ENCODE measurements at regions not wholly inside any gene's neighbourhood (a gene's known extent, or its start where the extent isn't known, plus 50 kb on each side); places are given as distances from the start of the nearest gene placed in this dataset.

GRCh38 chr9:75699625-75700251, 190.7 kb upstream of the PCSK5 start:
- Histone ChIP-seq H3K27me3 (ENCODE audit: insufficient read depth, low read depth) (no peaks in the 10 kb centered on the region), H3K9me3 (ENCODE audit: insufficient read depth, low read depth) (no peaks in the 10 kb centered on the region), H4K20me1 (ENCODE audit: insufficient read depth) (no peaks in the 10 kb centered on the region), H3K27ac (no peak overlapping the region), H3K9me2 (ENCODE audit: insufficient read depth) (no peaks in the 10 kb centered on the region), H3K4me1 (replicated peaks; ENCODE audit: insufficient read depth) (no peaks in the 10 kb centered on the region), H3K4me2 (no peak overlapping the region), H2AFZ (no peak overlapping the region), H3K4me3 (no peak overlapping the region), H3K36me3 (ENCODE audit: low read depth) (no peaks in the 10 kb centered on the region), H3K79me2 (ENCODE audit: low read depth) (no peaks in the 10 kb centered on the region), H3F3A (ENCODE audit: insufficient read depth, low read depth) (no peaks in the 10 kb centered on the region)
- no peak for DNase-seq
- intact Hi-C loops (cut with micrococcal nuclease; ENCODE audit: unreplicated experiment), result no loop called here
- BruUV-seq (replicated peaks), result no TSS peak
- ChIA-PET CTCF (no interaction called here), POLR2A (ENCODE audit: unreplicated experiment) (no interaction called here)
- TF ChIP-seq CTCF (conservative IDR thresholded peaks at IDR 0.05), result no peak

- H2AFZ ChIP-seq, result no peak overlapping the region
- no peaks in the 10 kb centered on the region for H3K4me1 ChIP-seq (replicated peaks; ENCODE audit: insufficient read depth)
- no peaks in the 10 kb centered on the region for H3K27me3 ChIP-seq (ENCODE audit: insufficient read depth, low read depth)
- no peaks in the 10 kb centered on the region for H3K9me3 ChIP-seq (ENCODE audit: insufficient read depth, low read depth)
- TF ChIP-seq EZH2 (IDR thresholded peaks at IDR 0.05; ENCODE audit: low read depth) (no peak), CTCF (conservative IDR thresholded peaks at IDR 0.05) (no peak)
- H3K4me2 ChIP-seq, result no peak overlapping the region
- H3K4me3 ChIP-seq, result no peak overlapping the region
- H3K9me2 ChIP-seq (ENCODE audit: insufficient read depth), result no peaks in the 10 kb centered on the region
- no peaks in the 10 kb centered on the region for H3K79me2 ChIP-seq (ENCODE audit: low read depth)
- no peaks in the 10 kb centered on the region for H3F3A ChIP-seq (ENCODE audit: insufficient read depth, low read depth)
- no TSS peak for BruUV-seq (replicated peaks)
- no peak for DNase-seq
- no peaks in the 10 kb centered on the region for H4K20me1 ChIP-seq (ENCODE audit: insufficient read depth)
- H3K27ac ChIP-seq, result no peak overlapping the region
- no peaks in the 10 kb centered on the region for H3K36me3 ChIP-seq (ENCODE audit: low read depth)
- POLR2A ChIA-PET (ENCODE audit: unreplicated experiment), result no interaction called here
- intact Hi-C loops (cut with micrococcal nuclease; ENCODE audit: unreplicated experiment), result no loop called here
- CTCF ChIA-PET, result no interaction called here
Measured at GRCh38 chr9:75700252-75700640, 190.2 kb upstream of the PCSK5 start.

- no TSS peak for BruUV-seq (replicated peaks)
- Histone ChIP-seq H3K9me2 (ENCODE audit: insufficient read depth) (no peaks in the 10 kb centered on the region), H3K4me3 (no peak overlapping the region), H4K20me1 (ENCODE audit: insufficient read depth) (no peaks in the 10 kb centered on the region), H3K27me3 (ENCODE audit: insufficient read depth, low read depth) (no peaks in the 10 kb centered on the region), H3F3A (ENCODE audit: insufficient read depth, low read depth) (no peaks in the 10 kb centered on the region), H3K4me2 (no peak overlapping the region), H3K4me1 (replicated peaks; ENCODE audit: insufficient read depth) (no peaks in the 10 kb centered on the region), H3K27ac (no peak overlapping the region), H2AFZ (no peak overlapping the region), H3K36me3 (ENCODE audit: low read depth) (no peaks in the 10 kb centered on the region), H3K9me3 (ENCODE audit: insufficient read depth, low read depth) (no peaks in the 10 kb centered on the region), H3K79me2 (ENCODE audit: low read depth) (no peaks in the 10 kb centered on the region)
- ChIA-PET POLR2A (ENCODE audit: unreplicated experiment) (no interaction called here), CTCF (no interaction called here)
- intact Hi-C loops (cut with micrococcal nuclease; ENCODE audit: unreplicated experiment), result no loop called here
- DNase-seq, result no peak
- TF ChIP-seq CTCF (conservative IDR thresholded peaks at IDR 0.05), result no peak
- no peak for TF ChIP-seq EZH2 (IDR thresholded peaks at IDR 0.05; ENCODE audit: low read depth)
Measured at GRCh38 chr9:75707191-75707590, 183.3 kb upstream of the PCSK5 start.
